K562 (cell line): ENCODE measurements at regions not wholly inside any gene's neighbourhood (a gene's known extent, or its start where the extent isn't known, plus 50 kb on each side); places are given as distances from the start of the nearest gene placed in this dataset.
A peak's percentile ranks its signal among the peaks of the same experiment; 100 is the strongest.

Experiments
- ATAC-seq: fragments of 200-7000 bp; cut with Tn5 transposase; 3 replicates; pipeline ENCODE4 v1.9.1; 2020; ENCODE audit warnings: moderate library complexity
- BruUV-seq: library from RNA; stranded (reverse); fragments of 400-500 nt; replicated peaks from 2 replicates; lab custom pipeline; 2021; lab: Mats Ljungman, UMichigan
- CTCF ChIA-PET: fragments of 300-600 bp; formaldehyde crosslinking; extraction: SDS; loops from one replicate; lab custom pipeline; 2021; ENCODE audit warnings: low intra/inter-chr PET ratio; lab: Yijun Ruan, JAX
- POLR2A ChIA-PET: fragments of 300-600, 350-650 bp; sonication (Branson Sonifier 250); formaldehyde crosslinking; extraction: SDS; loops from one replicate; lab custom pipeline; 2021; ENCODE audit warnings: antibody characterized with exemption, inconsistent platforms; lab: Yijun Ruan, JAX
- DNase-seq, 4 experiments: peaks; one replicate each; pipeline versions ENCODE4 v3.0.0 to v3.0.0-alpha.2; 2011 to 2018; ENCODE audit warnings: low spot score in 3 of 4, mixed read lengths in 3 of 4; ENCODE audit errors: extremely low read depth in 1 of 4
- FAIRE-seq: peaks from 2 replicates; lab custom pipeline; 2011; peaks lifted over from hg19 to GRCh38; lab: Jason Lieb, UNC
- H2AFZ ChIP-seq: 2 replicates; pipeline ENCODE4 v1.6.0; 2011; ENCODE audit warnings: low read depth, low read length, control low read depth, inconsistent platforms
- H3K27ac ChIP-seq: fragments of 200-600 bp; 3 replicates; pipeline ENCODE4 v1.8.0; 2011; ENCODE audit warnings: low read depth, mild to moderate bottlenecking, control low read depth, inconsistent platforms, low read length, moderate library complexity, mixed read lengths; ENCODE audit errors: extremely low read depth
- H3K27me3 ChIP-seq, 2 experiments: fragments of 300-600 bp in 1 of 2; 2 replicates in 1 of 2; 3 replicates in 1 of 2; pipeline versions ENCODE4 v1.6.0 to v1.8.0; 2011; ENCODE audit warnings: inconsistent platforms in 2 of 2, low read length in 2 of 2, mild to moderate bottlenecking in 1 of 2, mixed read lengths in 1 of 2, moderate library complexity in 1 of 2; ENCODE audit not compliant: control insufficient read depth in 2 of 2, insufficient read depth in 2 of 2
- H3K36me3 ChIP-seq: fragments of 300-600 bp; 3 replicates; pipeline ENCODE4 v1.8.0; 2011; ENCODE audit warnings: mild to moderate bottlenecking, low read length, inconsistent platforms; ENCODE audit not compliant: control insufficient read depth, insufficient read depth
- H3K4me1 ChIP-seq, 2 experiments: fragments of 200-600 bp in 1 of 2; replicated peaks in 1 of 2; 2 replicates in 1 of 2; 3 replicates in 1 of 2; pipeline versions ENCODE4 v1.5.1 to v1.8.0; 2011; ENCODE audit warnings: inconsistent platforms in 2 of 2, low read length in 2 of 2, mild to moderate bottlenecking in 1 of 2, mixed read lengths in 1 of 2, moderate library complexity in 1 of 2; ENCODE audit not compliant: control insufficient read depth in 2 of 2, insufficient read depth in 2 of 2
- H3K4me2 ChIP-seq: 2 replicates; pipeline ENCODE4 v1.6.1; 2011; ENCODE audit warnings: low read length, control low read depth, inconsistent platforms, mixed read lengths; ENCODE audit not compliant: insufficient read depth
- H3K4me3 ChIP-seq: fragments of 200-600 bp; sonication (generic), shearing (Covaris generic); 2 replicates; pipeline ENCODE4 v1.5.1; 2016; ENCODE audit warnings: control low read depth, inconsistent platforms
- H3K79me2 ChIP-seq: fragments of 200-600 bp; 3 replicates; pipeline ENCODE4 v1.8.0; 2011; ENCODE audit warnings: low read length, inconsistent platforms; ENCODE audit not compliant: control insufficient read depth, insufficient read depth
- H3K9ac ChIP-seq, 2 experiments: 2 replicates each; pipeline versions ENCODE4 v1.6.0 to v1.6.1; 2011; ENCODE audit warnings: low read depth in 2 of 2, low read length in 2 of 2, control low read depth in 1 of 2, inconsistent platforms in 1 of 2, mild to moderate bottlenecking in 1 of 2, mixed read lengths in 1 of 2; ENCODE audit not compliant: insufficient read depth in 1 of 2
- H3K9me1 ChIP-seq: one replicate; pipeline ENCODE4 v1.6.0; 2011; ENCODE audit warnings: inconsistent platforms, mild to moderate bottlenecking, low read length, moderate library complexity; ENCODE audit not compliant: control insufficient read depth, insufficient read depth
- H3K9me3 ChIP-seq: replicated peaks from 2 replicates; pipeline ENCODE4 v1.5.1; 2011; ENCODE audit warnings: low read depth, low read length, inconsistent platforms; ENCODE audit not compliant: control insufficient read depth, insufficient read depth
- H4K20me1 ChIP-seq: replicated peaks from 2 replicates; pipeline ENCODE4 v1.6.1; 2011; ENCODE audit warnings: low read length, inconsistent platforms, mixed read lengths; ENCODE audit not compliant: control insufficient read depth, insufficient read depth
- CEBPB ChIP-seq: fragments of 450-650 bp; IDR thresholded peaks from 2 replicates; pipeline ENCODE4 v1.6.1; 2016; ENCODE audit warnings: missing genetic modification characterization, missing compliant biosample characterization
- ELF2 ChIP-seq: fragments of 250-450 bp; sonication (Bioruptor Pico); IDR thresholded peaks from 2 replicates; pipeline ENCODE4 v1.5.0; 2021; ENCODE audit warnings: mild to moderate bottlenecking
- KDM4B ChIP-seq, 2 experiments: fragments of 450-650 bp in 1 of 2; sonication (generic) in 1 of 2; IDR thresholded peaks; 2 replicates each; pipeline ENCODE4 v1.6.1; 2016 to 2017; ENCODE audit warnings: borderline replicate concordance in 2 of 2, antibody characterized with exemption in 1 of 2, low read depth in 1 of 2, mild to moderate bottlenecking in 1 of 2
- LARP7 ChIP-seq: fragments of 450-650 bp; IDR thresholded peaks from 2 replicates; pipeline ENCODE4 v1.6.1; 2016
- MBD1 ChIP-seq: fragments of 250-450 bp; sonication (Bioruptor Pico); IDR thresholded peaks from 2 replicates; pipeline ENCODE4 v1.8.0; 2022; ENCODE audit warnings: inconsistent platforms
- NFYB ChIP-seq: IDR thresholded peaks from 2 replicates; pipeline ENCODE4 v1.6.1; 2011; ENCODE audit warnings: mild to moderate bottlenecking, moderate library complexity; ENCODE audit not compliant: insufficient read length; ENCODE audit errors: extremely low read depth
- RBM14 ChIP-seq: fragments of 200-400 bp; formaldehyde crosslinking; IDR thresholded peaks from 2 replicates; pipeline ENCODE4 v1.6.1; 2018; ENCODE audit warnings: low read depth, mild to moderate bottlenecking, low read length, moderate library complexity, borderline replicate concordance; ENCODE audit not compliant: insufficient read depth
- RFX5 ChIP-seq: IDR thresholded peaks from 2 replicates; pipeline ENCODE4 v1.6.1; 2011; ENCODE audit warnings: low read depth, mild to moderate bottlenecking, improper control_type of control experiment, low read length
- SMARCC2 ChIP-seq: fragments of 450-650 bp; IDR thresholded peaks from 2 replicates; pipeline ENCODE4 v1.6.1; 2017; ENCODE audit warnings: antibody characterized with exemption, moderate library complexity, mild to moderate bottlenecking, low read depth
- THRB ChIP-seq: fragments of 450-650 bp; formaldehyde crosslinking; conservative IDR thresholded peaks from 2 replicates; pipeline ENCODE4 v1.4.0; 2022; ENCODE audit warnings: mild to moderate bottlenecking, missing genetic modification characterization
- ZBTB49 ChIP-seq: sonication (generic); formaldehyde crosslinking; IDR thresholded peaks from 2 replicates; pipeline ENCODE4 v1.8.0; 2022; ENCODE audit warnings: missing genetic modification reagents, mild to moderate bottlenecking, borderline replicate concordance
- ZNF518B ChIP-seq: fragments of 250-450 bp; sonication (Bioruptor Pico); IDR thresholded peaks from 2 replicates; pipeline ENCODE4 v1.5.0; 2021; ENCODE audit warnings: mild to moderate bottlenecking, moderate library complexity
- WGBS: fragments of 100-300 bp; shearing (Covaris generic); methylation state at CpG from one replicate; pipeline ENCODE4 v1.1.6; 2016; ENCODE audit warnings: low coverage, mixed read lengths; ENCODE audit not compliant: insufficient coverage; ENCODE audit errors: missing lambda C conversion rate; 5-methylcytosine and 5-hydroxymethylcytosine counted together
- in situ Hi-C: fragments of 300-500 bp; cut with MboI; formaldehyde crosslinking; loops from 4 replicates; pipeline ENCODE4 v1.15.0; 2018; ENCODE audit warnings: inconsistent platforms, mixed read lengths
- intact Hi-C: fragments of 100-400 bp; cut with micrococcal nuclease; formaldehyde crosslinking; loops from 2 replicates; pipeline ENCODE4 v1.14.2; 2022

GRCh38 chr7:27361522-27361921, 118.9 kb downstream of the EVX1 start (continued):
- TF ChIP-seq ZNF518B (CRISPR knock-in tag) (no peak), RBM14 (no peak), ELF2 (CRISPR knock-in tag) (no peak)

- no peaks in the 10 kb centered on the region for H3K36me3 ChIP-seq
- in situ Hi-C loops (no loop called here), intact Hi-C loops (no loop called here)
- no peak overlapping the region; the same call in 1 of the 2 replicates for H3K4me2 ChIP-seq
- DNase-seq (no peak), FAIRE-seq (no peak), ATAC-seq (no peak)
- no peaks in the 10 kb centered on the region for H3K9me3 ChIP-seq
- H3K9ac ChIP-seq = peak overlapping the region in 1 of 2 experiments; percentile 43; a peak in 2 of 4 replicates
- H3K4me1 ChIP-seq = no peaks in the 10 kb centered on the region
- no peaks in the 10 kb centered on the region for H3K79me2 ChIP-seq
- peak overlapping the region; percentile 26 for H3K4me3 ChIP-seq
- WGBS = 37% methylated on average over 4 of the region's 4 CpGs
- no peaks in the 10 kb centered on the region for H4K20me1 ChIP-seq
- H3K27me3 ChIP-seq = peaks cover 0 to 3% of the 10 kb centered on the region in 2 experiments; a peak in 1 of 5 replicates
- peak overlapping the region; percentile 25 for H2AFZ ChIP-seq
- peak overlapping the region; percentile 49; the same call in 1 of the 3 replicates for H3K27ac ChIP-seq
- CTCF ChIA-PET = no interaction called here
- POLR2A ChIA-PET = interaction anchor here (1.0 to 1.5 kb wide), 3 partner anchors 13 to 27 kb away, joined by 3 to 5 read pairs (median 3); no protein-coding TSS in a partner anchor
- BruUV-seq = TSS peak; percentile 53
- no peaks in the 10 kb centered on the region for H3K9me1 ChIP-seq
- TF ChIP-seq RFX5 (no peak), NFYB (no peak), KDM4B (IDR thresholded peaks at IDR 0.05; ENCODE audit: borderline replicate concordance in 2 of 2, low read depth in 1 of 2) (no peak), MBD1 (no peak), THRB (CRISPR knock-in tag) (no peak), CEBPB (tag) (no peak), LARP7 (no peak), SMARCC2 (no peak), ZBTB49 (CRISPR knock-in tag) (no peak)
These were observed 119.4 kb downstream of the EVX1 start for GRCh38 chr7:27362026-27362425.
